ENCODE measurements at regions not wholly inside any gene's neighbourhood (a gene's known extent, or its start where the extent isn't known, plus 50 kb on each side); places are given as distances from the start of the nearest gene placed in this dataset.
A peak's percentile ranks its signal among the peaks of the same experiment; 100 is the strongest.

GRCh38 chr15:39132954-39133600, 447.8 kb upstream of the THBS1 start:
- DNase-seq: no peak

GRCh38 chr15:39134282-39134681, 446.6 kb upstream of the THBS1 start:
- no peak for DNase-seq

- no peak for DNase-seq
Measured at GRCh38 chr15:39135989-39136388, 444.9 kb upstream of the THBS1 start.

- DNase-seq: no peak
Measured at GRCh38 chr15:39139431-39140059, 441.3 kb upstream of the THBS1 start.

- no peak for DNase-seq
Measured at GRCh38 chr15:39140060-39140604, 440.7 kb upstream of the THBS1 start.

- DNase-seq: no peak
Measured at GRCh38 chr15:39142500-39142899, 438.4 kb upstream of the THBS1 start.

GRCh38 chr15:39143479-39143878, 437.4 kb upstream of the THBS1 start:
- no peak for DNase-seq

GRCh38 chr15:39144051-39144450, 436.8 kb upstream of the THBS1 start:
- DNase-seq: no peak

GRCh38 chr15:39144613-39145499, 436.0 kb upstream of the THBS1 start:
- DNase-seq: no peak

- no peak for DNase-seq
Measured at GRCh38 chr15:39145854-39146625, 434.8 kb upstream of the THBS1 start.

GRCh38 chr15:39149636-39150150, 431.2 kb upstream of the THBS1 start:
- DNase-seq: no peak

- DNase-seq: no peak
Measured at GRCh38 chr15:39151545-39151944, 429.3 kb upstream of the THBS1 start.

GRCh38 chr15:39153058-39153714, 427.7 kb upstream of the THBS1 start:
- no peak for DNase-seq

GRCh38 chr15:39153716-39154115, 427.2 kb upstream of the THBS1 start:
- peak; percentile 6 for DNase-seq

- DNase-seq: no peak
Measured at GRCh38 chr15:39154227-39154638, 426.6 kb upstream of the THBS1 start.

GRCh38 chr15:39154776-39155175, 426.1 kb upstream of the THBS1 start:
- DNase-seq: no peak

- no peak for DNase-seq
Measured at GRCh38 chr15:39156166-39156565, 424.7 kb upstream of the THBS1 start.

- DNase-seq: no peak
Measured at GRCh38 chr15:39156646-39157250, 424.1 kb upstream of the THBS1 start.

GRCh38 chr15:39157882-39158281, 423.0 kb upstream of the THBS1 start:
- DNase-seq: no peak

- no peak for DNase-seq
Measured at GRCh38 chr15:39159833-39160232, 421.0 kb upstream of the THBS1 start.

- no peak for DNase-seq
Measured at GRCh38 chr15:39161096-39161495, 419.8 kb upstream of the THBS1 start.
